ENCODE measurements at regions not wholly inside any gene's neighbourhood (a gene's known extent, or its start where the extent isn't known, plus 50 kb on each side); places are given as distances from the start of the nearest gene placed in this dataset.

DNA sequence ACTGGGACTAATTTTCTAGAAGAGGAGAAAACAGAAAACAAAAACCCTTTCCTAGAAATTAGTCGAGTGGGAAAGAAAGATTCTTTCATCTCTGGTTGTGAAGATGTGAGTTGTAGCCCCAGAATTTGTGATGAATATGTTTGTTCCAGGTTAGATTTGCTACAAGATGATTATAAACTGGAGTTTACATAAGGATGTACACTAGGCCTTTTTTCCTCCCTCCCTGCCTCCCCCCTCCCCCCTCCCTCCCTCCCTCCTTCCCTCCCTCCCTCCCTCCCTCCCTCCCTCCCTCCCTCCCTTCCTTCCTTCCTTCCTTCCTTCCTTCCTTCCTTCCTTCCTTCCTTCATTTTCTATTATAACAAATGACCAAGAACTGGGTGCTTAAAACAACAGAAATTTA lies 1502.0 kb downstream of the SI start:
- H3K4me3 ChIP-seq (ENCODE audit: low read length): no peak overlapping the region
- no peaks in the 10 kb centered on the region for H3K4me1 ChIP-seq (ENCODE audit: control insufficient read depth, insufficient read depth, low read length)
- H3K27ac Mint-ChIP-seq: no peak overlapping the region
- no peaks in the 10 kb centered on the region for H3K4me1 Mint-ChIP-seq
- H3K27me3 Mint-ChIP-seq (ENCODE audit: insufficient read depth): no peaks in the 10 kb centered on the region
- no peaks in the 10 kb centered on the region for H3K27me3 ChIP-seq (ENCODE audit: control insufficient read depth, insufficient read depth, low read length, poor library complexity, severe bottlenecking)
- H3K27ac ChIP-seq (ENCODE audit: low read depth, low read length): no peak overlapping the region
- 96 to 100% methylated on average over 1 of the region's 1 CpG for WGBS, 2 experiments (ENCODE audit: insufficient coverage in 1 of 2, insufficient read length in 1 of 2)
- TF ChIP-seq, protein P1, sequence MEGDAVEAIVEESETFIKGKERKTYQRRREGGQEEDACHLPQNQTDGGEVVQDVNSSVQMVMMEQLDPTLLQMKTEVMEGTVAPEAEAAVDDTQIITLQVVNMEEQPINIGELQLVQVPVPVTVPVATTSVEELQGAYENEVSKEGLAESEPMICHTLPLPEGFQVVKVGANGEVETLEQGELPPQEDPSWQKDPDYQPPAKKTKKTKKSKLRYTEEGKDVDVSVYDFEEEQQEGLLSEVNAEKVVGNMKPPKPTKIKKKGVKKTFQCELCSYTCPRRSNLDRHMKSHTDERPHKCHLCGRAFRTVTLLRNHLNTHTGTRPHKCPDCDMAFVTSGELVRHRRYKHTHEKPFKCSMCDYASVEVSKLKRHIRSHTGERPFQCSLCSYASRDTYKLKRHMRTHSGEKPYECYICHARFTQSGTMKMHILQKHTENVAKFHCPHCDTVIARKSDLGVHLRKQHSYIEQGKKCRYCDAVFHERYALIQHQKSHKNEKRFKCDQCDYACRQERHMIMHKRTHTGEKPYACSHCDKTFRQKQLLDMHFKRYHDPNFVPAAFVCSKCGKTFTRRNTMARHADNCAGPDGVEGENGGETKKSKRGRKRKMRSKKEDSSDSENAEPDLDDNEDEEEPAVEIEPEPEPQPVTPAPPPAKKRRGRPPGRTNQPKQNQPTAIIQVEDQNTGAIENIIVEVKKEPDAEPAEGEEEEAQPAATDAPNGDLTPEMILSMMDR (conservative IDR thresholded peaks at IDR 0.05): no peak
- no peaks in the 10 kb centered on the region for H3K36me3 Mint-ChIP-seq (ENCODE audit: low read depth)
- no peak overlapping the region for H3K4me3 Mint-ChIP-seq
- peaks cover 8% of the 10 kb centered on the region for H3K9me3 ChIP-seq (ENCODE audit: control insufficient read depth, low read length)
- peaks cover 12% of the 10 kb centered on the region for H3K9me3 Mint-ChIP-seq
- H3K9ac ChIP-seq (ENCODE audit: extremely low read depth, low read length, poor library complexity, severe bottlenecking): no peak overlapping the region
- no peak for DNase-seq
- H3K36me3 ChIP-seq (ENCODE audit: control insufficient read depth, insufficient read depth, low read length): no peaks in the 10 kb centered on the region

DNA sequence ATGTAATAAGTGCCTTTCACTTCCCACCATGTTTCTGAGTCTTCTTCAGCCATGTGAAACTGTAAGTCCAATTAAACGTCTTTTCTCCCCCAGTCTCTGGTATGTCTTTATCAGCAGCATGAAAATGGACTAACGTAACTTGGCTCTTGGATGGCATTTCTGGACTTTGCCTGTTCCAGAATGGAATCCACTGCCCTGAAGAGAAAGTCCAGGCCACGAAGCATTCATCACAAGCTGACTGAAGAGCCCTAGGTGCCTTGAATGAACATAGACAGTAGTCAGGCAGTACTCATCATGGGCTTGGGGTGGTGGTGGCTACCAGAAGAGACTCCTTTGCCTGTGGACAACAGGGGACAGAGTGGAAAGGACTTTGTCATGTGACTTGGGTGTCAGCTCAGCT lies 1505.0 kb downstream of the SI start:
- Mint-ChIP-seq H3K27ac (no peak overlapping the region), H3K4me1 (no peaks in the 10 kb centered on the region), H3K27me3 (ENCODE audit: insufficient read depth) (no peaks in the 10 kb centered on the region), H3K4me3 (no peak overlapping the region), H3K9me3 (peaks cover 19% of the 10 kb centered on the region), H3K36me3 (ENCODE audit: low read depth) (no peaks in the 10 kb centered on the region)
- no peak for DNase-seq
- Histone ChIP-seq H3K4me1 (ENCODE audit: control insufficient read depth, insufficient read depth, low read length) (no peaks in the 10 kb centered on the region), H3K27me3 (ENCODE audit: control insufficient read depth, insufficient read depth, low read length, poor library complexity, severe bottlenecking) (no peaks in the 10 kb centered on the region), H3K4me3 (ENCODE audit: low read length) (no peak overlapping the region), H3K9ac (ENCODE audit: extremely low read depth, low read length, poor library complexity, severe bottlenecking) (no peak overlapping the region), H3K36me3 (ENCODE audit: control insufficient read depth, insufficient read depth, low read length) (no peaks in the 10 kb centered on the region), H3K9me3 (ENCODE audit: control insufficient read depth, low read length) (peaks cover 8% of the 10 kb centered on the region), H3K27ac (ENCODE audit: low read depth, low read length) (no peak overlapping the region)
- TF ChIP-seq, protein P1 (conservative IDR thresholded peaks at IDR 0.05): no peak
- 86 to 94% methylated on average over 3 of the region's 3 CpGs for WGBS, 2 experiments (ENCODE audit: insufficient coverage in 1 of 2, insufficient read length in 1 of 2)

DNA sequence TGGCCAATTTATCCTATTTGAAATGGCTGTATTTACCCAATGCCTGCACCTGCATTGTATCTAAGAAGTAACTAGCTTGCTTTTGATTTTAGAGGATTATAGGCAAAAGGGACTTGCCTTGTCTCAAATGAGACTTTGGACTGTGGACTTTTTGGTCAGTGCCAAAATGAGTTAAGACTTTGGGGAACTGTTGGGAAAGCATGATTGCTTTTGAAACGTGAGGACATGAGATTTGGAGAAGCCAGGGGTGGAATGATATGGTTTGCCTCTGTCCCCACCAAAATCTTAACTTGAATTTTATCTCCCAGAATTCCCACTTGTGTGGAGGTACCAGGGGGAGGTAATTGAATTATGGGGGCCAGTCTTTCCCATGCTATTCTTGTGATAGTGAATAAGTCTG lies 1505.4 kb downstream of the SI start:
- Mint-ChIP-seq H3K4me3 (no peak overlapping the region), H3K27ac (no peak overlapping the region), H3K36me3 (ENCODE audit: low read depth) (no peaks in the 10 kb centered on the region), H3K9me3 (peaks cover 19% of the 10 kb centered on the region), H3K27me3 (ENCODE audit: insufficient read depth) (no peaks in the 10 kb centered on the region), H3K4me1 (no peaks in the 10 kb centered on the region)
- Histone ChIP-seq H3K9me3 (ENCODE audit: control insufficient read depth, low read length) (peaks cover 8% of the 10 kb centered on the region), H3K27ac (ENCODE audit: low read depth, low read length) (no peak overlapping the region), H3K27me3 (ENCODE audit: control insufficient read depth, insufficient read depth, low read length, poor library complexity, severe bottlenecking) (no peaks in the 10 kb centered on the region), H3K4me3 (ENCODE audit: low read length) (no peak overlapping the region), H3K4me1 (ENCODE audit: control insufficient read depth, insufficient read depth, low read length) (no peaks in the 10 kb centered on the region), H3K9ac (ENCODE audit: extremely low read depth, low read length, poor library complexity, severe bottlenecking) (no peak overlapping the region), H3K36me3 (ENCODE audit: control insufficient read depth, insufficient read depth, low read length) (no peaks in the 10 kb centered on the region)
- DNase-seq: no peak
- TF ChIP-seq, protein P1 (conservative IDR thresholded peaks at IDR 0.05): no peak
- WGBS, 2 experiments (ENCODE audit: insufficient coverage in 1 of 2, insufficient read length in 1 of 2): 40% methylated on average over 1 of the region's 1 CpG; no CpG with 5 or more reads in 1 of the 2 experiments
